A673 (cell line): ENCODE measurements at regions not wholly inside any gene's neighbourhood (a gene's known extent, or its start where the extent isn't known, plus 50 kb on each side); places are given as distances from the start of the nearest gene placed in this dataset.

ENCODE experiments used
- BruUV-seq: library from RNA; stranded (reverse); fragments of 400-500 nt; replicated peaks from 2 replicates; lab custom pipeline; 2021; lab: Mats Ljungman, UMichigan
- CTCF ChIA-PET: fragments of 300-600 bp; sonication (Branson Sonifier 250); formaldehyde crosslinking; loops from one replicate; lab custom pipeline; 2022; ENCODE audit warnings: antibody characterized with exemption; lab: Charles Lee
- POLR2A ChIA-PET: fragments of 300-600 bp; sonication (Branson Sonifier 250); formaldehyde crosslinking; loops from one replicate; lab custom pipeline; 2022; ENCODE audit warnings: antibody characterized with exemption; ENCODE audit not compliant: low non-redundant PET; lab: Charles Lee
- DNase-seq: peaks from one replicate; pipeline ENCODE4 v3.0.0-alpha.2; 2015; ENCODE audit warnings: low spot score
- H3K27ac ChIP-seq: fragments of 200-600 bp; sonication (generic); 2 replicates; pipeline ENCODE4 v1.5.1; 2016; ENCODE audit warnings: mixed run types, low read depth, mild to moderate bottlenecking, mixed read lengths, antibody characterized with exemption, low read length; ENCODE audit not compliant: poor library complexity, severe bottlenecking
- H3K27me3 ChIP-seq: fragments of 200-600 bp; sonication (generic); replicated peaks from 2 replicates; pipeline ENCODE4 v1.6.1; 2017; ENCODE audit warnings: mixed run types, low read depth, mild to moderate bottlenecking, mixed read lengths, antibody characterized with exemption, low read length; ENCODE audit not compliant: insufficient read depth, poor library complexity
- H3K36me3 ChIP-seq: fragments of 200-600 bp; sonication (generic); 2 replicates; pipeline ENCODE4 v1.6.1; 2016; ENCODE audit warnings: mixed run types, mild to moderate bottlenecking, mixed read lengths, antibody characterized with exemption, low read length; ENCODE audit not compliant: insufficient read depth, poor library complexity, severe bottlenecking
- H3K4me1 ChIP-seq: fragments of 200-600 bp; sonication (generic); 2 replicates; pipeline ENCODE4 v1.6.1; 2017; ENCODE audit warnings: mixed run types, mild to moderate bottlenecking, mixed read lengths, antibody characterized with exemption, low read length; ENCODE audit not compliant: insufficient read depth, poor library complexity, severe bottlenecking
- H3K4me3 ChIP-seq: fragments of 200-600 bp; sonication (generic); 2 replicates; pipeline ENCODE4 v1.5.1; 2016; ENCODE audit warnings: low read depth, mixed run types, mild to moderate bottlenecking, mixed read lengths, low read length; ENCODE audit not compliant: poor library complexity, severe bottlenecking
- H3K9me3 ChIP-seq: fragments of 200-600 bp; sonication (generic); 2 replicates; pipeline ENCODE4 v1.6.1; 2016; ENCODE audit warnings: mixed run types, low read depth, mild to moderate bottlenecking, mixed read lengths, antibody characterized with exemption, low read length; ENCODE audit not compliant: poor library complexity, severe bottlenecking
- EZH2 ChIP-seq: fragments of 200-600 bp; sonication (generic); IDR thresholded peaks from 2 replicates; pipeline ENCODE4 v1.6.1; 2017; ENCODE audit warnings: borderline replicate concordance, low read depth, mild to moderate bottlenecking, mixed read lengths, antibody characterized with exemption, low read length; ENCODE audit not compliant: poor library complexity, severe bottlenecking
- intact Hi-C: fragments of 100-400 bp; cut with micrococcal nuclease; formaldehyde crosslinking; loops from one replicate; pipeline ENCODE4 v1.10.0; 2022; ENCODE audit not compliant: unreplicated experiment
- TF ChIP-seq, protein P1 (sequence below): fragments of 300-800, 200-600 bp; sonication (generic); conservative IDR thresholded peaks from 2 replicates; pipeline ENCODE4 v1.5.1; 2017; ENCODE audit warnings: low read depth, mild to moderate bottlenecking, antibody characterized with exemption, low read length, moderate library complexity, mixed read lengths

DNA sequence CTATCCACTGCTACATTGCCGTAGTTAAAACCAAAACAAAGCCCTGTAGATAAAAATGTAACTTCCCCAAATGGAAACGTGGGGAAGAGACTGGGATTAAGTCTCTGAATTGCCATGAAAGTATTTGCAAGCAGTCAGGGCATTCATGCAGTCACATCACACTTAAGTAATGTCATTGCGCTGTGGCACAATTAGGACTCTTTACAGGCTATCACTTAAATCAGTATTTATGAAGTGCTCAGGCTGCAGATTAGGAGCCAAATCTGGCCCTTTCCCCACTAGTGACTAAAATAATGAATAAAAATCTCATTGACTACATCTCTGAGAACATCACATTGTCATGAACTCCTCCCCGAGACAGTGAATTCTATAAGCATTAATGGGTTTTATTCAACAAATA is 300.9 kb downstream of the ICOS start:
- no peak for DNase-seq
- intact Hi-C loops, result no loop called here
- Histone ChIP-seq H3K36me3 (no peaks in the 10 kb centered on the region), H3K27ac (no peak overlapping the region), H3K4me3 (no peak overlapping the region), H3K9me3 (no peaks in the 10 kb centered on the region), H3K4me1 (no peaks in the 10 kb centered on the region), H3K27me3 (no peaks in the 10 kb centered on the region)
- TF ChIP-seq EZH2, result no peak
- TF ChIP-seq, protein P1, sequence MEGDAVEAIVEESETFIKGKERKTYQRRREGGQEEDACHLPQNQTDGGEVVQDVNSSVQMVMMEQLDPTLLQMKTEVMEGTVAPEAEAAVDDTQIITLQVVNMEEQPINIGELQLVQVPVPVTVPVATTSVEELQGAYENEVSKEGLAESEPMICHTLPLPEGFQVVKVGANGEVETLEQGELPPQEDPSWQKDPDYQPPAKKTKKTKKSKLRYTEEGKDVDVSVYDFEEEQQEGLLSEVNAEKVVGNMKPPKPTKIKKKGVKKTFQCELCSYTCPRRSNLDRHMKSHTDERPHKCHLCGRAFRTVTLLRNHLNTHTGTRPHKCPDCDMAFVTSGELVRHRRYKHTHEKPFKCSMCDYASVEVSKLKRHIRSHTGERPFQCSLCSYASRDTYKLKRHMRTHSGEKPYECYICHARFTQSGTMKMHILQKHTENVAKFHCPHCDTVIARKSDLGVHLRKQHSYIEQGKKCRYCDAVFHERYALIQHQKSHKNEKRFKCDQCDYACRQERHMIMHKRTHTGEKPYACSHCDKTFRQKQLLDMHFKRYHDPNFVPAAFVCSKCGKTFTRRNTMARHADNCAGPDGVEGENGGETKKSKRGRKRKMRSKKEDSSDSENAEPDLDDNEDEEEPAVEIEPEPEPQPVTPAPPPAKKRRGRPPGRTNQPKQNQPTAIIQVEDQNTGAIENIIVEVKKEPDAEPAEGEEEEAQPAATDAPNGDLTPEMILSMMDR, result no peak
- BruUV-seq, result no TSS peak
- CTCF ChIA-PET, result no interaction called here
- POLR2A ChIA-PET, result no interaction called here

DNA sequence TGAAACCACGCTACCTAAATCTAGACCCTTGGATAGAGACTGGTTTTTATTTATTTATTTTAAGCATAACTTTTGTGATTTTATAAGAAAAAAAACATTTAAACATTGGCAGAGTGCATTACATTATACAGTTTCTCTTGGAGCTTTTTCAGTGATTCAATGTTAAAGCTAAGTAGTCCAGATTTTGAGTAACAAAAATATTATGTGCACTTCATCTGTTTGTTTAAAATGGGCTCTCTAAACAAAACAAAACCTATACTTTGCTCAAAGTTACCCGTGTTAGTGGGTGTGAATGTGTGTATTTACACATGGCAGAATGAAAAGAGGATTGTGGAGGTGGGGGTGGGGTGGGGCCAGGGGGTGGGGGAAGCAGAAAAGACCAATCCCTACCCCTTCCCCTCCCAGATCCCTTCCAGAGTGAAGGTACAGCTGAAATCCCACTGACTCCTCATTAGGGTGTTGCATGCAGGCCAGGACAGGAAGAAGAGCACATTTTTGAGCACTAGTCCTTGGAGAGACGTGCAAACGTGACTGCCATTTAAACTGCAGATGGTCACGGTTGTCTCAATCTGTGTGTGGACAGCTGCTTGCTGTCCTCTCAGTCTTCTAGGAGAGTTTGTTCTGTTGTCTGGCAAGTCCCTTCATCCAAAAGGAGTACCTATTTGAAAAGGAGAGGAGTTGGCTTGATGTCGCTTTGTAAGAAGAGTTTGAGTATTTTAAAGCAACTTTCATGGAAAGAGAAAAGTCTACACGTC is 303.0 kb downstream of the ICOS start:
- TF ChIP-seq, protein P1, result no peak
- no peak for TF ChIP-seq EZH2
- Histone ChIP-seq H3K27me3 (no peaks in the 10 kb centered on the region), H3K36me3 (no peaks in the 10 kb centered on the region), H3K4me3 (no peak overlapping the region), H3K27ac (no peak overlapping the region), H3K4me1 (no peaks in the 10 kb centered on the region), H3K9me3 (no peaks in the 10 kb centered on the region)
- no TSS peak for BruUV-seq
- ChIA-PET POLR2A (no interaction called here), CTCF (no interaction called here)
- DNase-seq, result no peak
- intact Hi-C loops, result no loop called here

DNA sequence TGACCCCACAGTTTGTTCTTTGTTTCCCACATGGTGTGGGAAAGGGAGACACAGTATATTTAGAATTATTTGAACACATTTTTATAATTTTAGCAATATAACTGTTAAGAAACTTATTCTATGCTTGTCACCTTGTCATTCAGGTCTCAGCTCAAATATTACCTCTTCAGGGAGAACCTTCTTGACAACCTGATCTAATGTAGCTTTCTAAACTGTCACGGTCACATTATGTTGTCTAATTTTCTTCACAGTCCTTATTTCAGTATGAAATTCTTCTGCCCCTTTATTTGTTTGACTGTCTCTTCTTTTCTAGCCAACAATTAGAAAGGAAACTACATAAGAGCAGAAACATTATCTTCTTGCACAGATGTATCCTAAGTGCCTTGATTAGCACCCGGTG is 304.3 kb upstream of the PARD3B start:
- Histone ChIP-seq H3K27ac (no peak overlapping the region), H3K4me1 (no peaks in the 10 kb centered on the region), H3K4me3 (no peak overlapping the region), H3K9me3 (no peaks in the 10 kb centered on the region), H3K36me3 (no peaks in the 10 kb centered on the region), H3K27me3 (no peaks in the 10 kb centered on the region)
- POLR2A ChIA-PET, result no interaction called here
- BruUV-seq, result no TSS peak
- intact Hi-C loops, result no loop called here
- DNase-seq, result no peak
- CTCF ChIA-PET, result no interaction called here
- TF ChIP-seq, protein P1, result no peak
- TF ChIP-seq EZH2, result no peak
